T-helper 17 cell (primary cell): ENCODE measurements at regions not wholly inside any gene's neighbourhood (a gene's known extent, or its start where the extent isn't known, plus 50 kb on each side); places are given as distances from the start of the nearest gene placed in this dataset.

ENCODE experiments used
- ATAC-seq: fragments of 150-1000 bp; cut with Tn5 transposase; 2 replicates; pipeline ENCODE4 v1.10.0; 2021; ENCODE audit warnings: mild to moderate bottlenecking, moderate library complexity
- DNase-seq, 3 donors: peaks; one replicate each; pipeline versions ENCODE4 v3.0.0 to v3.0.0-alpha.2; 2020 to 2021
- H3K9me3 ChIP-seq: one replicate; pipeline ENCODE4 v1.7.0; 2013; ENCODE audit warnings: low read length, mild to moderate bottlenecking; ENCODE audit not compliant: control insufficient read depth, poor library complexity, severe bottlenecking
- H3K27ac Mint-ChIP-seq: one replicate; pipeline ENCODE4 v1.8.0; 2022; ENCODE audit warnings: mild to moderate bottlenecking, moderate library complexity, mixed read lengths
- H3K27me3 Mint-ChIP-seq: one replicate; pipeline ENCODE4 v1.8.0; 2022; ENCODE audit warnings: mixed read lengths
- H3K36me3 Mint-ChIP-seq: one replicate; pipeline ENCODE4 v1.8.0; 2022; ENCODE audit warnings: low read depth, mixed read lengths
- H3K4me1 Mint-ChIP-seq: one replicate; pipeline ENCODE4 v1.8.0; 2022; ENCODE audit warnings: mild to moderate bottlenecking, mixed read lengths
- H3K4me3 Mint-ChIP-seq: one replicate; pipeline ENCODE4 v1.8.0; 2022; ENCODE audit warnings: mild to moderate bottlenecking, moderate library complexity, mixed read lengths

- no peak for ATAC-seq
- H3K4me1 Mint-ChIP-seq, result peaks cover 6% of the 10 kb centered on the region
- peaks cover 6% of the 10 kb centered on the region for H3K27me3 Mint-ChIP-seq
Measured at GRCh38 chr12:89105243-89105642, 247.1 kb downstream of the DUSP6 start.

GRCh38 chr12:89103831-89104230, 248.5 kb downstream of the DUSP6 start:
- ATAC-seq, result no peak
- no peak overlapping the region for H3K4me3 Mint-ChIP-seq
- no peak overlapping the region for H3K27ac Mint-ChIP-seq
- H3K9me3 ChIP-seq, result no peaks in the 10 kb centered on the region
- no peaks in the 10 kb centered on the region for H3K36me3 Mint-ChIP-seq
- peaks cover 6% of the 10 kb centered on the region for H3K27me3 Mint-ChIP-seq
- H3K4me1 Mint-ChIP-seq, result peaks cover 6% of the 10 kb centered on the region
- no peak for DNase-seq

More at GRCh38 chr12:89105243-89105642, 247.1 kb downstream of the DUSP6 start:
- no peaks in the 10 kb centered on the region for H3K36me3 Mint-ChIP-seq
- DNase-seq, result no peak
- no peaks in the 10 kb centered on the region for H3K9me3 ChIP-seq
- H3K27ac Mint-ChIP-seq, result no peak overlapping the region
- no peak overlapping the region for H3K4me3 Mint-ChIP-seq

GRCh38 chr12:89101440-89101839, 250.9 kb downstream of the DUSP6 start:
- Mint-ChIP-seq H3K27ac (no peak overlapping the region), H3K27me3 (peaks cover 6% of the 10 kb centered on the region), H3K4me1 (peaks cover 6% of the 10 kb centered on the region), H3K4me3 (no peak overlapping the region), H3K36me3 (no peaks in the 10 kb centered on the region)
- no peaks in the 10 kb centered on the region for H3K9me3 ChIP-seq
- no peak for ATAC-seq
- DNase-seq, result no peak

- Mint-ChIP-seq H3K4me3 (no peak overlapping the region), H3K36me3 (no peaks in the 10 kb centered on the region)
Measured at GRCh38 chr12:89098441-89099112, 253.7 kb downstream of the DUSP6 start.

GRCh38 chr12:89092297-89092696, 260.0 kb downstream of the DUSP6 start:
- H3K27me3 Mint-ChIP-seq, result no peaks in the 10 kb centered on the region
- no peak for ATAC-seq
- no peak for DNase-seq
- H3K4me3 Mint-ChIP-seq, result no peak overlapping the region
- peaks cover 3% of the 10 kb centered on the region for H3K4me1 Mint-ChIP-seq
- no peaks in the 10 kb centered on the region for H3K36me3 Mint-ChIP-seq
- H3K27ac Mint-ChIP-seq, result no peak overlapping the region
- no peaks in the 10 kb centered on the region for H3K9me3 ChIP-seq

More at GRCh38 chr12:89098441-89099112, 253.7 kb downstream of the DUSP6 start:
- no peaks in the 10 kb centered on the region for H3K9me3 ChIP-seq
- no peak for ATAC-seq
- Mint-ChIP-seq H3K27me3 (peaks cover 6% of the 10 kb centered on the region), H3K4me1 (peaks cover 6% of the 10 kb centered on the region), H3K27ac (no peak overlapping the region)
- DNase-seq, result no peak

- H3K27ac Mint-ChIP-seq, result no peak overlapping the region
- H3K4me3 Mint-ChIP-seq, result no peak overlapping the region
- DNase-seq (no peak), ATAC-seq (no peak)
- no peaks in the 10 kb centered on the region for H3K27me3 Mint-ChIP-seq
- no peaks in the 10 kb centered on the region for H3K9me3 ChIP-seq
- peaks cover 3% of the 10 kb centered on the region for H3K4me1 Mint-ChIP-seq
- no peaks in the 10 kb centered on the region for H3K36me3 Mint-ChIP-seq
Measured at GRCh38 chr12:89091293-89091841, 260.9 kb downstream of the DUSP6 start.

- H3K9me3 ChIP-seq, result no peaks in the 10 kb centered on the region
- DNase-seq, result no peak
- H3K27me3 Mint-ChIP-seq, result peaks cover 7% of the 10 kb centered on the region
- no peak overlapping the region for H3K4me3 Mint-ChIP-seq
- no peaks in the 10 kb centered on the region for H3K36me3 Mint-ChIP-seq
- H3K27ac Mint-ChIP-seq, result no peak overlapping the region
- peaks cover 3% of the 10 kb centered on the region for H3K4me1 Mint-ChIP-seq
- ATAC-seq, result no peak
Measured at GRCh38 chr12:89089264-89089663, 263.0 kb downstream of the DUSP6 start.

- H3K9me3 ChIP-seq, result no peaks in the 10 kb centered on the region
- ATAC-seq, result no peak
- H3K27me3 Mint-ChIP-seq, result peaks cover 11% of the 10 kb centered on the region
- peaks cover 3% of the 10 kb centered on the region for H3K4me1 Mint-ChIP-seq
- no peak overlapping the region for H3K27ac Mint-ChIP-seq
- H3K36me3 Mint-ChIP-seq, result peaks cover 2% of the 10 kb centered on the region
- H3K4me3 Mint-ChIP-seq, result no peak overlapping the region
- no peak for DNase-seq
Measured at GRCh38 chr12:89087876-89088275, 264.4 kb downstream of the DUSP6 start.

- no peak overlapping the region for H3K4me3 Mint-ChIP-seq
- DNase-seq (no peak), ATAC-seq (no peak)
- H3K4me1 Mint-ChIP-seq, result peaks cover 3% of the 10 kb centered on the region
- peak overlapping the region; percentile 37 for H3K27ac Mint-ChIP-seq
- peaks cover 2% of the 10 kb centered on the region for H3K36me3 Mint-ChIP-seq
- H3K9me3 ChIP-seq, result no peaks in the 10 kb centered on the region
- H3K27me3 Mint-ChIP-seq, result peaks cover 13% of the 10 kb centered on the region
Measured at GRCh38 chr12:89087149-89087825, 265.0 kb downstream of the DUSP6 start.

GRCh38 chr12:89085421-89085820, 266.9 kb downstream of the DUSP6 start:
- no peak overlapping the region for H3K4me3 Mint-ChIP-seq
- peaks cover 25% of the 10 kb centered on the region for H3K27me3 Mint-ChIP-seq

GRCh38 chr12:89084751-89085150, 267.6 kb downstream of the DUSP6 start:
- peaks cover 25% of the 10 kb centered on the region for H3K27me3 Mint-ChIP-seq
- H3K36me3 Mint-ChIP-seq, result peaks cover 2% of the 10 kb centered on the region
- ATAC-seq (no peak), DNase-seq (no peak)
- H3K4me3 Mint-ChIP-seq, result no peak overlapping the region
- no peaks in the 10 kb centered on the region for H3K9me3 ChIP-seq
- no peak overlapping the region for H3K27ac Mint-ChIP-seq
- H3K4me1 Mint-ChIP-seq, result peaks cover 5% of the 10 kb centered on the region

More at GRCh38 chr12:89085421-89085820, 266.9 kb downstream of the DUSP6 start:
- no peak overlapping the region for H3K27ac Mint-ChIP-seq
- no peaks in the 10 kb centered on the region for H3K9me3 ChIP-seq
- H3K4me1 Mint-ChIP-seq, result peaks cover 5% of the 10 kb centered on the region
- H3K36me3 Mint-ChIP-seq, result peaks cover 2% of the 10 kb centered on the region
- ATAC-seq (no peak), DNase-seq (no peak)

- ATAC-seq, result no peak
- peaks cover 2% of the 10 kb centered on the region for H3K36me3 Mint-ChIP-seq
- no peak for DNase-seq
- no peaks in the 10 kb centered on the region for H3K9me3 ChIP-seq
- peaks cover 25% of the 10 kb centered on the region for H3K27me3 Mint-ChIP-seq
- peaks cover 5% of the 10 kb centered on the region for H3K4me1 Mint-ChIP-seq
- no peak overlapping the region for H3K27ac Mint-ChIP-seq
- no peak overlapping the region for H3K4me3 Mint-ChIP-seq
Measured at GRCh38 chr12:89083491-89083890, 268.8 kb downstream of the DUSP6 start.

- H3K9me3 ChIP-seq, result no peaks in the 10 kb centered on the region
- H3K4me1 Mint-ChIP-seq, result peaks cover 2% of the 10 kb centered on the region
- H3K4me3 Mint-ChIP-seq, result no peak overlapping the region
- peaks cover 25% of the 10 kb centered on the region for H3K27me3 Mint-ChIP-seq
- DNase-seq (no peak), ATAC-seq (no peak)
- H3K27ac Mint-ChIP-seq, result no peak overlapping the region
- H3K36me3 Mint-ChIP-seq, result peaks cover 2% of the 10 kb centered on the region
Measured at GRCh38 chr12:89082370-89082753, 269.9 kb downstream of the DUSP6 start.
